ENCODE measurements at regions not wholly inside any gene's neighbourhood (a gene's known extent, or its start where the extent isn't known, plus 50 kb on each side); places are given as distances from the start of the nearest gene placed in this dataset.

DNA sequence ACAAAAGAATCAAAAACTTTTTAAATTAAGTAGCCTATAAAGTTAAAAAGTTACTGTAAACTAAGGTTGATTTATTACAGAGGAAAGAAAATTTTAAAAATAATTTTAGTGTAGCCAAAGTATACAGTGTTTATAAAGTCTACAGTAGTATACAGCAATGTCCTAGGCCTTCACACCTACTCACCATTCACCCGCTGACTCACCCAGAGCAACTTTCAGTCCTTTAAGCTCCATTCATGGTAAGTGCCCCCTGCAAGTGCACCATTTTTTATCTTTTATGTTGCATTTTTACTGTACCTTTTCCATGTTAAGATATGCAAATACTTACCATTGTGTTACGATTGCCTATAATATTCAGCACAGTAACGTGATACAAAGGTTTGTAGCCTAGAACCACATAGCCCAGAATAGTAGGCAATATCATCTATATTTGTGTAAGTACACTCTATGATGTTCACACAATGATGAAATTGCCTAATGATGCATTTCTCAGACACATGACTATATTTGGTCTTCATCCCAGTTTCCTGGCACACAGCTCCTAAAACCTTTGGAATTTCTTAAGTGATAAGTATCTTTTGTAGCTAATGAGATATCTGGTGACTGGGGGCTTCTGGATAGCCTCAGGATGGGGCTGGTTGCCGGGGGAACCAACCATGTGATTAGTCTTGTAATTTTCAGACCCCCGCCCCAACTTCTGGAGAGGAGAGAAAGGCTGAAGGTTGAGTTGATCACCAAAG is 111.0 kb downstream of the MRPL14 start:
- DNase-seq (ENCODE audit: low read depth), result peak; percentile 70

DNA sequence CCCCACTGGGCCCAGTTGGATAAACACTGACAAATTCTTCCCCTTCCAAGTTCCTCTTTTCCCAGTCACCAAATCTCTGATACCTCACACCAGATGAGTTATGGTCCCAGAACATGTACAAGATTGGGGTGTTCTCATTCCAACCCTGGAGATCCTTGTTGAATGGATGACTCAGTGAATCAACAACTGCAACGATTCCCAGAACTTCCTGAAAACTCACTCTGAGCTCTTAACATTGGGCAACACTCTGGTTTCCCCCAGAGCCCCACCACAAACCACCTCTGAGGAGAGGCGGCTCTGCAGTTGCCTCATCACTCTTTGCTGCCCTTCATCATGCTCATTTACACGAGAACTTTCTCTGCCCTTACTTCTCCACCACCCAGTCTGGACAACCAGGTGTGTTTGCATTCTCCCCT is 115.2 kb downstream of the MRPL14 start:
- peak; percentile 98 for DNase-seq (ENCODE audit: low read depth)

GRCh38 chr6:44011350-44011920 is 115.8 kb downstream of the MRPL14 start:
- no peak for DNase-seq (ENCODE audit: low read depth)

GRCh38 chr6:44010411-44011349 is 116.6 kb downstream of the MRPL14 start:
- DNase-seq (ENCODE audit: low read depth), result peak; percentile 100

DNA sequence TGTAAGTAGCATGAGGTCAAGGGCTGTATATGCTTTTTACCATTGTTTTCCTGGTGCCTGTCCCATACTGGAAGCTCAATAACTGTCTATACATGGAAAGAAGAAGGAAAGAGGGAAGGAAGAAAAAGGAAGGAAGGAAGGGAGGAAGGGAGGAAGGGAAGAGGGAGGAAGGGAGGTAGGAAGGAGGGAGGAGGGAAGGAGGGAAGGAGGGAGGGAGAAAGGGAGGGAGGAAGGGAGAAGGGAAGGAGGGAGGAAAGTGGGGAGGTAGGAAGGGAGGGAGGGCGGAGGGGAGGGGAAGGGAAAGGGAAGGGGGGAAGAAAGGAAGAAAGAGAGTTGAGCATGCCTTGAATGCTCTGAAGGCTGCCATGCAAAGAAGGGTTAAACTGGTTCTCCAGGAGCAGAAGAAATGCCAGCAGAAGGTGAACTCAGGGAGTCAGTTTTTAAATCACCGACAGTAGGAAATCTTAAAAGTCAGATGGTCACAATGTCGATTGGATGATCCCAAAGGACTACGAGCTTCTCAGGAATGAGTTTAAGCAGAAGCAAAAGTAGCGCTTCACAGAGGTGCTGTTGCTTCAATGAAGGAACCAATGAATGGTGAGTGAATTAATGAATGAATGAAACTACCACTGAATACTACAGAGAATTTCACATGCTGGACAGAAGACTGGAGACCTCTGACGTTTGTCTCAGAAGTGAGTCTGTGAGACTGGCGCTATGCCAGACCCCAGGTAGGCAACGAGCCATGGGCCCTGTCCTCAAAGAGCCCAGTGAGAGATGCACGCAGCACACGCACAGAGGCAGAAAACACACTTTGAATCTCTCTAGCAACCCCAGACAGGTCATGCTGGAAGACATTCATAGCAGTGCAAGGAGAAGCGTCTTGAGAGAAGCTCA is 117.6 kb downstream of the MRPL14 start:
- DNase-seq (ENCODE audit: low read depth), result peak; percentile 63

DNA sequence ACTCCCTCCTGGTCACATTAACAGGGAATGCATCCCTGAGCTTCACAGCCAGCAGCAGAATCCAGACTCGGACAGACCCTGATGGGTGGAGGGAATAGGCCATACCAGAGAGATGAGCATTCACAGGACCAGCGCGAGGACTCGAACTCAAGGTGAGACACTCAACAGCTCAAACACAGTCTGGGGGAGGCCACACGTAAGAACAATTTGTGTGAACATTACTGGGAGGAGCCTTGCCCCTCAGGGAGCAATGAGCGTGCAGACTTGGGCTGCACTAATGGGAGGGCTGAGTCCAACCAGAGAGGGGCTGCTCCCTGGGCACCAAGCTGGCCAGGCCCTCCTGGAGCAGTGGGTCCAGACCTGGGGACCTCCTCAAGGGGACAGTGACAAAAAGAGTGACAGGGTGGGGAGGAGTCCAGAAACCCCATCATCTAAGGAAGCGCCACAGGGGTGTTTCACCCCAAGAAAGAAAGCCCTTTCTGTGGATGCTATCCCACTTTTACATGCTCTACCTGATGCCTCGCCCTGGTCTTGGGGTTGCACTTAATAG is 118.4 kb downstream of the MRPL14 start:
- DNase-seq (ENCODE audit: low read depth), result no peak

GRCh38 chr6:44007818-44008621 is 119.2 kb downstream of the MRPL14 start:
- no peak for DNase-seq (ENCODE audit: low read depth)

- DNase-seq (ENCODE audit: low read depth), result peak; percentile 16
Observed at GRCh38 chr6:44006872-44007303, 120.4 kb downstream of the MRPL14 start.

- DNase-seq (ENCODE audit: low read depth), result peak; percentile 63
Observed at GRCh38 chr6:44006123-44006871, 121.0 kb downstream of the MRPL14 start.

DNA sequence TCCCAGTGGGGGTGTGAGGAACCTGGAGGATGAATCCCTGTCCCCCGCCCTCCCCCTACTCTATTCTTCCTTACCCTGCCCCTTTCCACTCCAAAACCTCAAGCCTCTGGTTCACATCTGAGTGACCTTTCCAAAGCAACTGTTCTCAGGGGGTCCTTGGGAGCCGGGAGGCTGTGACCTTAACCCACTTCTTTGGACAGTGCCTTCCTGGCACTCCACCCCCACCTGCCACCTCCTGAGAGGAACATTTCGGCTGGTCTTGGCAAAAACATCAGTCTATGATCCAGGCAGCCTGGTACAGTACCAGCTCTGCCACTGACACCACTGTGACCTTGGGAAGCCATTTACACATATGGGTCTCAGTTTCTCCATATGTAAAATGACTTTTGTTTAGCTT is 121.7 kb downstream of the MRPL14 start:
- DNase-seq (ENCODE audit: low read depth), result no peak

- DNase-seq (ENCODE audit: low read depth), result peak; percentile 80
Observed at GRCh38 chr6:44004625-44005506, 122.4 kb downstream of the MRPL14 start.

- no peak for DNase-seq (ENCODE audit: low read depth)
Observed at GRCh38 chr6:44004136-44004535, 123.1 kb downstream of the MRPL14 start.

GRCh38 chr6:44003345-44004061 is 123.7 kb downstream of the MRPL14 start:
- no peak for DNase-seq (ENCODE audit: low read depth)

DNA sequence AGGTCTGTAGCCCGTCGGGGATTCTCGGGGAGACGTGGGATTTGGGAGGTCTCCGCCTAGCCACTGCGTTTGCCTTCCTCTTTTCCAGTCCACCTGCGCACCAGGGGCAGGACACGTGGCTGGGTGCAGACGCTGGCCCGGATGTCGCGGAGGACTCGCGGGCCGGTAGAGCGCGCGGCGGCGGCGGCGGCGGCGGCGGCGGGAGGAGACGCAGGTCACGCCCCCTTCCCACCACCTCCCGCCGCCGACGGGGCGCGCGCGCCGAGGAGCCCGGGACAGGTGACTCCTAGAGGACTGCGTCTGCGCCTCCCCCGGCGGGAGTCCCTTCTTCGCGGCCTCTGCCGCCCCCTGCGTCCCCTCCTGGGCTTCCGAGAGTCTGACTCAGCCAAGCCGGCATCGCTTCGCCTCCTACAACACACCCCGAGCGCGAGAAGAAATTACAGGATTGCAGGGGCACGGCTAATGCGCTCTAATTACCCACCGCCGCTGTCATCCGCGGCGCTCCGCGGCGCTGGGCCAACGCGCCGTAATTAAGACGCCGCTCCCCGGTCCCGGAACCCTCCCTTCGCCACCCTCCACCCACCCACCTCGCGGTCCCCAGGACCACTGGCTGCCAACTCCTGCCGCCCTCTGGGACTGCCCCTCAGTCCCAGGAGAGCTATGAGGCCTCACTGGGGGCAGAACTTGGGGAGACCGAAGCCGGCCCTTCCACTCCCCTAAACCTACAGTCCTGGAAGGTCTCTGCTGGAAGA is 124.5 kb downstream of the MRPL14 start:
- peak; percentile 69 for DNase-seq (ENCODE audit: low read depth)

GRCh38 chr6:44002067-44002592 is 125.1 kb downstream of the MRPL14 start:
- no peak for DNase-seq (ENCODE audit: low read depth)

DNA sequence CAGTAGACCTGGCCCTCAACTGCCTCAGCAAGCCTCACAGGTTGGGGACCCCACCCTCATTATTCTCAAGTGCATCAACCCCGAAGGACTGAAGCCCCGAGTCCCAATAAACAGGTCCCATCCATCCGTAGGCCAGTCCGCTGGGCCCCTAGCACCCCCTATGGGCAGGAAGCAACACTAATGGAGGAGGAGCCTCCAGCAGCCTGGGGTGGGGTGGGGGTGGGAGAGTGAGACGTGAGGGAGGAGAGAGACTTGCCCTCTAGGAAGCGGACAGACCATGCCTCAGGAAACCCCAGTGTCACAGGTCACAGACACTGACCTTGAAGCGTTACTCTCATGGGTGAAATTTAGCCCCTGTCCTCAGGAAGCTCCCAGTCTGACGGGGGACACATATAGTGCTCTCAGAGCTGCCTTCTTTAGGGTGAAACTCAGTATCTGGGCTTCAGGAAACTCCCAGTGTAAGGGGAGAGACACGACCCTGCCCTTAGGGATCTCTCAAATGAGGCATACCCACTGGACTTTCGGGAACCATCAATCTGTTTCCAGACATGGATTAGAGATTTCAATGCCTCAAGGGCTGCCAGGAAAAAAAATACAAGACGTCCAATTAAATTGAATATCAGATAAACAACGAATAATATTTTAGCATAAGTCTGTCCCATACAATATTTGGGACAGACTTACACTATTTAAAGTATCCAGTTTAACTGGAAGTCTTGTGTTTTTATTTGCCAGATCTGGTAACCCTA is 125.8 kb downstream of the MRPL14 start:
- no peak for DNase-seq (ENCODE audit: low read depth)
